Embryonic facial prominence (tissue), 1 donor: ENCODE measurements at regions not wholly inside any gene's neighbourhood (a gene's known extent, or its start where the extent isn't known, plus 50 kb on each side); places are given as distances from the start of the nearest gene placed in this dataset.

ENCODE experiments used
- DNase-seq: peaks from one replicate; pipeline ENCODE4 v3.0.0-alpha.2; 2016; ENCODE audit errors: extremely low spot score

- DNase-seq, result no peak
These were observed 49.9 kb downstream of the SYNE3 start for GRCh38 chr14:95466506-95466905.

- no peak for DNase-seq
These were observed 50.5 kb downstream of the SYNE3 start for GRCh38 chr14:95465936-95466335.

- no peak for DNase-seq
These were observed 51.1 kb downstream of the SYNE3 start for GRCh38 chr14:95465358-95465757.

GRCh38 chr14:95464514-95464913 is 51.9 kb downstream of the SYNE3 start:
- no peak for DNase-seq

GRCh38 chr14:95464103-95464502 is 52.3 kb downstream of the SYNE3 start:
- no peak for DNase-seq

GRCh38 chr14:95463171-95463901 is 53.1 kb downstream of the SYNE3 start:
- DNase-seq, result no peak

GRCh38 chr14:95462491-95462890 is 54.0 kb downstream of the SYNE3 start:
- no peak for DNase-seq

- no peak for DNase-seq
These were observed 55.6 kb downstream of the SYNE3 start for GRCh38 chr14:95460647-95461478.

- no peak for DNase-seq
These were observed 57.5 kb downstream of the SYNE3 start for GRCh38 chr14:95458906-95459305.

GRCh38 chr14:95458459-95458858 is 58.0 kb downstream of the SYNE3 start:
- no peak for DNase-seq

GRCh38 chr14:95456281-95456680 is 60.2 kb downstream of the SYNE3 start:
- DNase-seq, result no peak

- DNase-seq, result no peak
These were observed 61.2 kb downstream of the SYNE3 start for GRCh38 chr14:95455246-95455645.

- no peak for DNase-seq
These were observed 62.8 kb downstream of the SYNE3 start for GRCh38 chr14:95453713-95453980.

GRCh38 chr14:95452893-95453712 is 63.3 kb downstream of the SYNE3 start:
- DNase-seq, result no peak

- DNase-seq, result no peak
These were observed 64.1 kb downstream of the SYNE3 start for GRCh38 chr14:95452176-95452892.

- DNase-seq, result no peak
These were observed 67.3 kb downstream of the SYNE3 start for GRCh38 chr14:95449131-95449530.

GRCh38 chr14:95446470-95446869 is 70.0 kb downstream of the SYNE3 start:
- no peak for DNase-seq

- DNase-seq, result no peak
These were observed 70.8 kb downstream of the SYNE3 start for GRCh38 chr14:95445676-95446075.

- DNase-seq, result no peak
These were observed 71.3 kb downstream of the SYNE3 start for GRCh38 chr14:95445161-95445560.

- no peak for DNase-seq
These were observed 72.0 kb downstream of the SYNE3 start for GRCh38 chr14:95444132-95445129.

- DNase-seq, result no peak
These were observed 73.8 kb downstream of the SYNE3 start for GRCh38 chr14:95442633-95443021.
